B cell (primary cell): ENCODE measurements at regions not wholly inside any gene's neighbourhood (a gene's known extent, or its start where the extent isn't known, plus 50 kb on each side); places are given as distances from the start of the nearest gene placed in this dataset.

Source experiments
- ATAC-seq: fragments of 200-7000 bp; cut with Tn5 transposase; one replicate; pipeline ENCODE4 v1.10.0; 2021; ENCODE audit warnings: low read depth, mild to moderate bottlenecking, moderate number of reproducible peaks, moderate library complexity
- CTCF ChIA-PET: fragments of 350-600 bp; sonication (Branson Sonifier 250); formaldehyde crosslinking; loops from one replicate; lab custom pipeline; 2021; ENCODE audit warnings: antibody characterized with exemption, inconsistent platforms; lab: Charles Lee
- POLR2A ChIA-PET: fragments of 350-600 bp; sonication (Branson Sonifier 250); formaldehyde crosslinking; loops from one replicate; lab custom pipeline; 2021; ENCODE audit warnings: antibody characterized with exemption; lab: Charles Lee
- DNase-seq: peaks from one replicate; pipeline ENCODE4 v3.0.0; 2013
- H2AFZ ChIP-seq: 2 replicates; pipeline ENCODE4 v1.6.1; 2012; ENCODE audit warnings: mild to moderate bottlenecking, low read depth, low read length; ENCODE audit not compliant: insufficient read depth, poor library complexity, severe bottlenecking
- H3K27ac ChIP-seq, 2 donors: 1 replicate in 1 of 2; 2 replicates in 1 of 2; pipeline ENCODE4 v1.5.1; 2012 to 2013; ENCODE audit warnings: low read length in 2 of 2, mild to moderate bottlenecking in 2 of 2, moderate library complexity in 1 of 2
- H3K27me3 ChIP-seq, 4 experiments: fragments of 200-600 bp in 1 of 4; sonication (generic) in 1 of 4; replicated peaks in 1 of 4; 1 replicate in 2 of 4; 2 replicates in 2 of 4; pipeline versions ENCODE4 v1.6.1 to v1.7.0; 2013 to 2016; ENCODE audit warnings: low read length in 3 of 4, mild to moderate bottlenecking in 2 of 4, mixed read lengths in 1 of 4, moderate library complexity in 1 of 4; ENCODE audit not compliant: insufficient read depth in 4 of 4, control insufficient read depth in 3 of 4; ENCODE audit errors: control extremely low read depth in 1 of 4
- H3K36me3 ChIP-seq, 2 experiments: replicated peaks in 1 of 2; 1 replicate in 1 of 2; 2 replicates in 1 of 2; pipeline versions ENCODE4 v1.6.1 to v1.7.1; 2013; ENCODE audit warnings: low read length in 1 of 2; ENCODE audit not compliant: insufficient read depth in 2 of 2, control insufficient read depth in 1 of 2; ENCODE audit errors: control extremely low read depth in 1 of 2, extremely low read depth in 1 of 2
- H3K4me1 ChIP-seq, 2 donors: fragments of 200-600 bp in 1 of 2; sonication (generic) in 1 of 2; 1 replicate in 1 of 2; 2 replicates in 1 of 2; pipeline versions ENCODE4 v1.5.1 to v1.6.1; 2013 to 2017; ENCODE audit warnings: low read length in 2 of 2; ENCODE audit not compliant: control insufficient read depth in 2 of 2, insufficient read depth in 2 of 2
- H3K4me2 ChIP-seq: replicated peaks from 2 replicates; pipeline ENCODE3; 2012; ENCODE audit warnings: mild to moderate bottlenecking, low read depth, low read length; ENCODE audit not compliant: poor library complexity, severe bottlenecking
- H3K4me3 ChIP-seq, 5 experiments: fragments of 200-600 bp in 1 of 5; sonication (generic) in 1 of 5; 1 replicate in 3 of 5; 2 replicates in 2 of 5; pipeline versions ENCODE4 v1.5.1 to v1.7.0; 2011 to 2016; ENCODE audit warnings: low read length in 4 of 5, mild to moderate bottlenecking in 4 of 5, low read depth in 2 of 5, control low read depth in 1 of 5, moderate library complexity in 1 of 5; ENCODE audit not compliant: insufficient read depth in 1 of 5; ENCODE audit errors: control extremely low read depth in 1 of 5, extremely low read depth in 1 of 5
- H3K79me2 ChIP-seq: fragments of 200-600 bp; sonication (generic); one replicate; pipeline ENCODE4 v1.6.0; 2016; ENCODE audit warnings: low read length; ENCODE audit not compliant: control insufficient read depth, insufficient read depth
- H3K9ac ChIP-seq: fragments of 200-600 bp; sonication (generic); 2 replicates; pipeline ENCODE4 v1.6.1; 2017; ENCODE audit warnings: mild to moderate bottlenecking, low read length, moderate library complexity
- H3K9me3 ChIP-seq, 3 donors: one replicate each; pipeline versions ENCODE4 v1.6.1 to v1.7.1; 2013; ENCODE audit warnings: low read length in 2 of 3; ENCODE audit not compliant: control insufficient read depth in 2 of 3, insufficient read depth in 1 of 3; ENCODE audit errors: control extremely low read depth in 1 of 3
- H4K20me1 ChIP-seq: 2 replicates; pipeline ENCODE4 v1.6.0; 2012; ENCODE audit warnings: mild to moderate bottlenecking, low read length; ENCODE audit not compliant: insufficient read depth, control insufficient read depth, poor library complexity, severe bottlenecking
- H3K27ac Mint-ChIP-seq: one replicate; pipeline ENCODE4 v1.8.0; 2021; ENCODE audit warnings: mixed read lengths
- H3K27me3 Mint-ChIP-seq: one replicate; pipeline ENCODE4 v1.8.0; 2021; ENCODE audit warnings: mixed read lengths
- H3K4me1 Mint-ChIP-seq: one replicate; pipeline ENCODE4 v1.8.0; 2021; ENCODE audit warnings: mixed read lengths
- H3K4me3 Mint-ChIP-seq: one replicate; pipeline ENCODE4 v1.8.0; 2021; ENCODE audit warnings: mixed read lengths
- H3K9me3 Mint-ChIP-seq: one replicate; pipeline ENCODE4 v1.8.0; 2022; ENCODE audit warnings: mixed read lengths; ENCODE audit not compliant: insufficient read depth
- CTCF ChIP-seq: fragments of 200-600 bp; IDR thresholded peaks from one replicate; pipeline ENCODE4 v1.8.0; 2022; ENCODE audit warnings: antibody characterized with exemption, mild to moderate bottlenecking
- EZH2 ChIP-seq: IDR thresholded peaks from 2 replicates; pipeline ENCODE4 v1.6.1; 2012; ENCODE audit warnings: borderline replicate concordance, low read depth, mild to moderate bottlenecking, moderate library complexity, low read length; ENCODE audit not compliant: insufficient read depth, poor library complexity, severe bottlenecking
- WGBS: methylation state at CpG from one replicate; pipeline ENCODE4 v1.1.5; 2013; ENCODE audit warnings: missing lambda C conversion rate; ENCODE audit not compliant: insufficient coverage; 5-methylcytosine and 5-hydroxymethylcytosine counted together
- intact Hi-C: fragments of 100-400 bp; cut with micrococcal nuclease; formaldehyde crosslinking; loops from one replicate; pipeline ENCODE4 v1.10.0; 2022

- CTCF ChIA-PET = no interaction called here
- H3K27ac ChIP-seq = no peak overlapping the region
- TF ChIP-seq EZH2 = no peak
- no peak for TF ChIP-seq CTCF
- H3K27me3 ChIP-seq = no peaks in the 10 kb centered on the region
- no peak overlapping the region for H3K4me3 Mint-ChIP-seq
- no peak overlapping the region for H3K4me2 ChIP-seq
- H3K4me3 ChIP-seq = no peak overlapping the region
- H2AFZ ChIP-seq = no peak overlapping the region
- DNase-seq (no peak), ATAC-seq (no peak)
- peaks cover 0 to 1% (median 0%) of the 10 kb centered on the region in 3 donors for H3K9me3 ChIP-seq
- H3K4me1 Mint-ChIP-seq = no peaks in the 10 kb centered on the region
- POLR2A ChIA-PET = no interaction called here
- no peaks in the 10 kb centered on the region for H3K4me1 ChIP-seq
- no peaks in the 10 kb centered on the region for H3K79me2 ChIP-seq
- intact Hi-C loops = no loop called here
- WGBS = 100% methylated on average over 1 of the region's 3 CpGs
- H3K27ac Mint-ChIP-seq = no peak overlapping the region
- H4K20me1 ChIP-seq = no peaks in the 10 kb centered on the region
- no peaks in the 10 kb centered on the region for H3K9me3 Mint-ChIP-seq
- peaks cover 23% of the 10 kb centered on the region for H3K27me3 Mint-ChIP-seq
- H3K9ac ChIP-seq = no peak overlapping the region
- H3K36me3 ChIP-seq = no peaks in the 10 kb centered on the region
Measured at GRCh38 chr2:417006-417405, 129.1 kb upstream of the ALKAL2 start.

- Histone ChIP-seq H2AFZ (no peak overlapping the region), H3K27me3 (no peaks in the 10 kb centered on the region), H3K79me2 (no peaks in the 10 kb centered on the region), H3K27ac (no peak overlapping the region), H3K9ac (no peak overlapping the region), H4K20me1 (no peaks in the 10 kb centered on the region), H3K4me3 (no peak overlapping the region), H3K36me3 (no peaks in the 10 kb centered on the region), H3K4me1 (no peaks in the 10 kb centered on the region), H3K9me3 (peaks cover 0 to 1% (median 0%) of the 10 kb centered on the region in 3 donors), H3K4me2 (no peak overlapping the region)
- no peaks in the 10 kb centered on the region for H3K9me3 Mint-ChIP-seq
- no peak overlapping the region for H3K4me3 Mint-ChIP-seq
- WGBS = 79% methylated on average over 8 of the region's 12 CpGs
- intact Hi-C loops = no loop called here
- H3K4me1 Mint-ChIP-seq = no peaks in the 10 kb centered on the region
- ATAC-seq = no peak
- TF ChIP-seq EZH2 (no peak), CTCF (no peak)
- H3K27ac Mint-ChIP-seq = no peak overlapping the region
- peaks cover 23% of the 10 kb centered on the region for H3K27me3 Mint-ChIP-seq
- DNase-seq = no peak
- ChIA-PET POLR2A (no interaction called here), CTCF (no interaction called here)
Measured at GRCh38 chr2:415986-416610, 128.2 kb upstream of the ALKAL2 start.
